ENCODE measurements at regions not wholly inside any gene's neighbourhood (a gene's known extent, or its start where the extent isn't known, plus 50 kb on each side); places are given as distances from the start of the nearest gene placed in this dataset.

GRCh38 chr3:80655216-80655615 is 887.4 kb upstream of the ROBO1 start:
- TF ChIP-seq EZH2 (IDR thresholded peaks at IDR 0.05; ENCODE audit: insufficient read depth, poor library complexity, severe bottlenecking): no peak
- TF ChIP-seq EZH2phosphoT487 (IDR thresholded peaks at IDR 0.05; ENCODE audit: insufficient read depth, low read depth): no peak
